HG02981 (cell line): ENCODE measurements at regions not wholly inside any gene's neighbourhood (a gene's known extent, or its start where the extent isn't known, plus 50 kb on each side); places are given as distances from the start of the nearest gene placed in this dataset.

Experiments
- ATAC-seq: cut with Tn5 transposase; IDR thresholded peaks from one replicate; pipeline ENCODE4 v1.9.1; 2021; ENCODE audit warnings: mild to moderate bottlenecking, moderate library complexity; ENCODE audit not compliant: unreplicated experiment

DNA sequence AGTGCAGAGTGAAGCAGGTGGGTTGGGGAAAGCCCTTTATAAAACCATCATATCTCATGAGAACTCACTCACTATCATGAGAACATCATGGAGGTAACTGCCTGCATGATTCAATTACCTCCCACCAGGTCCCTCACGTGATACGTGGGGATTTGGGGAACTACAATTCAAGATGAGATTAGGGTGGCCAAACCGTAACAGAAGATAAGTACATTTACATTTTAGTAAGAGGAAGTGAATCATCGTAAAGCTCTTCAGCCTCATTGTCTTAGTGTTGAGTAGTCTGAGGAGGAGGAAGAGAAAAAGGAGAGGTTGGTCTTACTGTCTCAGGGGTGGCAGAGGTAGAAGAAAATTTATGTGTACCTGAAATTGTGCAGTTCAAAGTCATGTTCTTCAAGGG, 1053.4 kb upstream of the ADGRL4 start:
- ATAC-seq: no peak

DNA sequence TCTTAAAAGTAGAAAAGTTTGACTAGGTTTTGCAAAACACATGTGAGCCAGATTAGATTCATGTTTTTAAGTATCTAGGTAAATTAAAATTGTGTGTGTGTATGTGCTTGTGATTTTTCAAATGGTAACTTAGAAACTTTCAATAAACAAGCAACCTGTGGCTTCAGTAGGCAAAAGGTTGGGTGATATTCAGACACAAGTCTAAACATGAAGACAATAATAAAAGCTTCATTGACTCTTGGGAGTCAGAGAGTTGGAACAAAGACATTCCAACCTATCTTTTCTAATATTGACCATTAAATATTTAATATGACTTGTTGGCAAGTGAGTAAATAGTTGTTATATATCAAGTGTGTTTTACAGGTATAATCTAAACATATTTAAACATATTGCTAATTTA, 1049.6 kb upstream of the ADGRL4 start:
- no peak for ATAC-seq

DNA sequence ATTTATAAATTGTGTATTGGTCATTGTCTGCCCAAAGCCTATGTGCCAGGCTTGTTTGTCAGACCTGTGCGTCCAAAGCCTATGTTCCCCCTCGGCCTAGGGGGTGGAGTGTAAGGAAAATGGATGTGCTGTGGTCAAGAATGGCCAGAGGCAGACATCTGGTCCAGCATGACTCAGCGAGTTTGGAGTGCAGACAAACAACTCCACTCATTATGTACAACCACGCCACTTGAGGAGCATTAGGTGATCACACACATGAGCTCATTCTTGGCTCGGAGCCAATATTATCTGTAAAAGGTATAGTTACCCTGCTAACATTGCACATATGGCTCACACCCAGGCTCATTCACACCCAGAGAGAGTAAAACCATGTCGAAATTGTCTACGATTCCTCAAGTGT, 1047.6 kb upstream of the ADGRL4 start:
- no peak for ATAC-seq

DNA sequence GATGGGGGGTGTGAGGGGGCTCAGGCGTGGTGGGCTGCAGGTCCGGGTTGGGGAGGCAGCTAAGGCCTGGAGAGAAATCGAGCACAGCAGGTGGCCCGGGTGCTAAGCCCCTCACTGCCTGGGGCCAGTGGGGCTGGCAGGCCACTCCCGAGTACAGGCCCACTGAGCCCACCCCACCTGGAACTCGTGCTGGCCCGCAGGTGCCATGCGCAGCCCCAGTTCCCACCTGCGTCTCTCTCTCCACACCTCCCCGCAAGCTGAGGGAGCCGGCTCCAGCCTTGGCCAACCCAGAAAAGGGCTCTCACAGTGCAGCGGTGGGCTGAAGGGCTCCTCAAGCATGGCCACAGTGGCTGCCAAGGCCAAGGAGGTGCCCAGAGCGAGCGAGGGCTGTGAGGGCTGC, 1047.1 kb upstream of the ADGRL4 start:
- ATAC-seq: no peak

DNA sequence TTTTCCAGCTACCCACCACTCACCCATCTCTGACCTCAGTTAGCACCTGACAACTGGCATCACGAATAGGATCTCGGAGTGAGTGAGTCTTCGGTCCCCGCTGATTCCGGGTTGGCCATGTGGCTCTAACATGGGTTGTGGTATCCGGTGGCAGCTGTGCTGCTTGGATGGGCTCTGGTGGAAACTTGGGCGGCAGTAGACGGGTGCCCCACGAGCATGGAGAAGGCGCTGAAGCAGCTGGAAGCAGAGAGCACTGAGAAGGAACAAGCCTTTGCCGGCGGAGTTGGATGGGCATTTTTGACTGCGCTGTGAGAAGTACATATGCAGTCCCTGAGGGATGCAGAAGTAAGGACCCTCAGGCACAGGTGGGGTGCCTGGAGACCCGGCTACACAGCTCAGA, 1044.0 kb upstream of the ADGRL4 start:
- ATAC-seq: no peak

DNA sequence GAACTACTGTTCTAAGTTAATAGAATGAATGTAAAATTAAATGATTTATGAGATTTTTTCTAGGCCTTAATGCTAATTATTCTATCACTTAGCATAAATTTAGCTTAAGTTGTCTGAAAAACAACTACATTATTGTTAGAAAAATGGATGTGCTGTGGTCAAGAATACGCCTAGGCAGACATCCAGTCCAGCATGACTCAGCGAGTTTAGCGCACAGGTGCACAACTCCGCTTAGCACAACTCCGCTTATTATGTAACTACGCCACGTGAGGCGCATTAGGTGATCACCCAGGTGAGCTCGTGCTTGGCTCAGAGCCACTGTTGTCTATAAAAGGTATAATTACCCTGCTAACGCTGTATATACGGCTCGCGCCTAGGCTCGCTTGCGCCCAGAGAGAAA, 1043.6 kb upstream of the ADGRL4 start:
- no peak for ATAC-seq

DNA sequence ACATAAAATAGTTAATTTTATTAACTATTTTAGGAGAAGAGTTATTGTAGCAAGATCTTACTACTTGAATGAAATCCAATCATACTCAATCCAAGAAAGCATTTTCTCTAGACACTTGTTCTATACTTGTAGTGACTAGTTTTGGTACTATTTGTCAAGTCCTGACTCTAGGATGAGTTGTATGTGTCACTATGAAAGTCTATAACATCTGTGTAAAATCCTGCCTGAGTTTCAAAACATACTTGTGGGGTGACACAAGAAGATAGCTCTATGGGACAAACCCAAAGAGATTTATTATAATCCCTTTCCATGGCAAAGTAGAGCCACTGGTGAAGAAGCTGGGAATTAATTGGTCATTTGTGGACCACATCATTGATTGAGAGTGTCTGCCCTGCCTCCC, 1042.2 kb upstream of the ADGRL4 start:
- no peak for ATAC-seq

DNA sequence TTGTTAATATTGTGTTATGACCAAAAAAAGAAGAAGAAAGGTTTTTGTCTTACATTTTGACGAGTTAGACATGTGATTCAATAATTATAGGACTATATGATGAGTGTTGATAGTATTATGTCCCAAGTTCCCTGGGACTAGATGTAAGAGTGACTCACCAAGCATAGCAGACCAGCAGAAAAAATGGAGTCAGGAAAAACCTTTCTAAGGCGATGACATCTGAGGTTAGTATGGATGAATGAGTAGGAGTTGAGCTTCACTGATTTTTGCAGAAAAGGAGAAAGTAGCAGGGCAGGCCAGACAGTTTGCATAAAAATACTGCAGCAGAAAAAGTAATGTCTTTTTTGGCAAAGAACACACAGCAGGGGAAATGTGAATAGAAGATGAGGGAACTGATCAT, 1041.3 kb upstream of the ADGRL4 start:
- ATAC-seq: no peak

DNA sequence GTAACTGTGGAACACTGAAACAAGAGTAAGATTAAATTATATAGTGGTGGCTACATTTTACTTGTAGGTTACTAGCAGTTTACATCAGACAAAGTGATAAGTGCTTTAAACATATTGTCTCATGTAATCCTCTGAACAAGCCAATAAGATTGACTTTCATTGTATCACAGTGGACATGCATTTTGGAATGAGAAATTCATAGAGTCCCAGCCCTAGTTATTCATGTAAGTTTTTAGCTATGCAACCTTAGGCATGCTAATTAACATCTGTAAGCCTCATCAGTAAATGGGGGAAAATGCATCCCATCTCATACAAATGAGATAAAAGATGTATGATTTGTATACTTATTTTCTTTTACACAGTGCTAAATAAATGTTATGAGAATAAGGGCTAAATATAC, 1038.1 kb upstream of the ADGRL4 start:
- ATAC-seq: no peak

DNA sequence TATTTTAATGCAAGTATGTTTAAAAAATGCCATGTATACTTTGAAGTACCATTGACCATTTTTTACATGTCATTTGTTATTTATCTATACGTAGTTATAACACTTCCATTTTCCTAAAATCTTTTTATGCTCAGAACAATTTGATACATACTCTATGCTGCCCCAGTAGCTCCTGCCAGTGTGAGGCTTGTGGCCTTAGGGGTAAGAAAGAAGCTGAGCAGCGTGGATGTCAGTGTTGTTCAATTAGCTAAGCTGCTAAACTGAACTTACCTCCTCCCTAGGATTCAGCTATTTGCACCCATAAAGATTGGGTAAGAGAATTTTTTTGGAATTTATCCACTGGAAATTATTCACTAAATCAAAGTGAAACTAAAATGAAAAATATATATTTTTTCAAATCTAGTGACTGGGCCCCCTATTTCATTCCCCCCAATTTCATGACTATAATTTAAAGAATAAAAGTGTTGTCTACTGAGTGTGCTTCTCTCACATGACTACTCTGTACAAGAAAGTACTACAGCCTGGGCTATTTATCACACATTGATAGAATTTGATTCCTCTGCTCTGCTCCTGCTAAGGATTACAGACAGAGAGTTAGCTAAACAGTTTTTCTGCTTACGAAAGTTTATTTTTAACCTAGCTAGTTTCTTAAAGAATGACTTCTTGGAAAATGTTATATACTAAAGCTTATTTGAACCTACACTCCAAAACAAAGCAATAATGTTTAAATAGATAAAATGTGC, 1030.3 kb upstream of the ADGRL4 start:
- no peak for ATAC-seq

DNA sequence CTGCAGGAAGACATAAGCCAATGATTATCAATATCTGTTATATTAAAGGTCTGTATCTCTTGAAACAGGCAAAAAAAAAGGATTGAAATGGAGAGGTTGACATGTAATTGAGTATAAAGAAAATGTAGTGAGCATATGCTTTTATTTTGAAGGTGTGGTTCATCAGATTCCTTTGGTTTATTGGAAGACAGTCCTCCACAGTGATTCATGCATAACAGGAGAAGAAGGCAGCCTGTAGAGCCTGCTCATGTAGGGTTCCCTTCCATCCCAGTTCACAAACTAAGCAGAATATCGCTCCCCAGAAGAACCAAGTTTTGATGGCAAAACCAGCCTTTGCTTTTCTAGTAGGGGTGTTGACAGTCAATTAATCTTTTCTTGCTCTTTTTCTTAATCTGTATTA, 1016.8 kb upstream of the ADGRL4 start:
- no peak for ATAC-seq

DNA sequence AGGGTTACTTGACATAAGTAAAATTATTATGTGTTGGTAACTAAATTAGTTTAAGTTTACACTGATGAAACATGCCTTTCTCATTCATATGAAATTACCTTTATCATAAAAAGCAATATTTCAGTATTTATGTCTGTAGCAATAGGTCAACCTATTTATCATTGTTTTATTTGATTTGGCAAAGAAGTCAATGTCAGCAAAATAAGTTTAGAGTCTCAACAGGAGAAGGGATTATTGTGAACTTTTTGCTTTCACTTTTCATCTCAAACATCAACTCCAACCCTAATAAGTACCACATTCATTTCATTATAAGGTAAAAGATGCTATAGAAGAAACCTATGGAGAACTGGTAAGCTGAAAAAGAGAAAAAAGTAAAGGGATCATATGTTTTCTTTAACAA, 1015.4 kb upstream of the ADGRL4 start:
- ATAC-seq: no peak

DNA sequence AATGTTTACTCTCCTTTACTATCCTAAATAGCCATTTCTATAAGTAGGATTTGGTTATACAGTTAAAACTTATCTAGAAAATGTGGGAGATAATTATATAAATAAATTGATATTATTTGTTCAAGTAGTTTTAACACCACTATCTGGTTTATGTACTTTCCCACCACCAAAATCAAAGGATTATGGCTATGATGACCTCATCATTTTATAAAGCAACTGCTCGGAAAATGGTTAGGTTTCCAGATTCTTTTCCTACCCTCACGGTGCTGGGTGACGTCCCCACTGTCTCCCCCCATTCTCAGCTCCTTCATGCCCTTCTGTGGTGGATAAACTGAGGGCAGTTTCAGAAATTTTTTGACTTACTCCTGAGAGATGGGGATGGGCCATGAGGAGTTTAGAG, 1011.8 kb upstream of the ADGRL4 start:
- ATAC-seq: no peak

DNA sequence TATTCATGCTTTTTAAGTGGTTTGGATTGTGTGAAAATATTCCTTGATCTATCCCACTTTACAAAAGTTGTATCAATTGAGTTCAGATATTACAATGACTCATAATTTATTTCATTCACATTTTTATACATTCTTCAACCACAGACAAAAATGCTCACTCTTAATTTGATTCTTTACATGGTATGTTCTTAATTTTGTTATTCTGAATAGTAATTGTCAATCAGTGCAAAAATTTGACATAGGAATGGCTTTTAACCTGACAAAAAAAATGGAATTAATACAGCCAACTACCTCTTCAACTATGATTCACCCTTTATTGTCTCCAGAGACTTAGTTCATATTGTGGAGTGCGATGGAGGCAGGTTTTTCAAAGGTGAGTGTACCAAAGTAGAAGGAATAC, 1002.4 kb upstream of the ADGRL4 start:
- no peak for ATAC-seq

DNA sequence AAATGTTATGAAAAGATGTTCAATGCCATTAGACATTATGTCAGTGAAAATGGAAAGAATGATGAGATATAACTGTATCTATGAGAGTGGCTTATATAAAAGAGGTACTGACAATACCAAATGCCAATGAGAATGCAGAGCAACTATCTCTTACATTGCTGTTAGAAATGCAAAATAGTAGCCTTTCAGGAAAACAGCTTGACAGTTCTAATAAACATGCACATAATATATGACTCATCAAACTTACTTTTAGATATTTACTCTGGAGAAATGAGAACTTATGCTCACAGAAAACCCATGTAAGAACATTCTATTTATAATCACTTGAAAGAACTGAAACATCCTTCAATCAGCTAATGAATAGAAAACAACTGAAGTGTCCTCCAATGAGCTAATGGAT, 996.7 kb upstream of the ADGRL4 start:
- no peak for ATAC-seq

DNA sequence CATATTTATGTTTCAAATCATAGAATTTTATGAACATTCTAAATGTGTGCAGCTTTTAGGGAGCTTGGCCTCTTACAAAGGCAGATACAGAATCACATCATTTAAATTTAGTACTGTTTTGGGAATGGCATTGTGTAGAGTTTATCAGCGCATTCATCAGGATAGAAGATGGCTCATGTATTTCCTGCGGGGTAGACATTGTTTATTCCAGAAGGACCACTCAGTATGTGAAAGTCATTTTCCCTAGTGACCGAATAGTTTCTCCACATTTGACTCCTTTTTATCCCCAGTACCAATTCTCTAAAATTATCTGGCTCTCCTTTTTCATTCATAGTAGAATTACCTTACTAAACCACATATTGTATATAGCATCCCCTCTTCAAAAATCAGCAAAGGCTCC, 981.9 kb upstream of the ADGRL4 start:
- ATAC-seq: no peak

DNA sequence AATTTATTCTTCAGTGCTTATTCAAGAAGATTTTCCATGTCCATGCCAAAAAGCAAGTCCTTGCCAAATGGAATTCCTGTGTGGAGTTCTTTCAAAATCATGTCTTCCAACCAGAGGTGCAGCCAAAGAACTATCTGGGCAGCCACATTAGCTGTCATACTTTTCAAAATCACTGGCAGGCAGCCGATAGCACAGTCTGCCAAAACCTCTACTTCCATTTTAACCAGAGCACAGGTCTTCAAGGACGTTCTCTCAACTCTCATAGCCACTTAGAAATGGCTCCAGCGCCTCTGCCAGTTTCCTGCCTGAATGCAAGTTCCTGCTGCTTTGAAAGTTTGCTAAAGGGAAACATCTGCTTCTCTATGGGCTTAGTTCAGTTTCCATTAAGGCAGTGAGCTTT, 975.7 kb upstream of the ADGRL4 start:
- ATAC-seq: no peak

DNA sequence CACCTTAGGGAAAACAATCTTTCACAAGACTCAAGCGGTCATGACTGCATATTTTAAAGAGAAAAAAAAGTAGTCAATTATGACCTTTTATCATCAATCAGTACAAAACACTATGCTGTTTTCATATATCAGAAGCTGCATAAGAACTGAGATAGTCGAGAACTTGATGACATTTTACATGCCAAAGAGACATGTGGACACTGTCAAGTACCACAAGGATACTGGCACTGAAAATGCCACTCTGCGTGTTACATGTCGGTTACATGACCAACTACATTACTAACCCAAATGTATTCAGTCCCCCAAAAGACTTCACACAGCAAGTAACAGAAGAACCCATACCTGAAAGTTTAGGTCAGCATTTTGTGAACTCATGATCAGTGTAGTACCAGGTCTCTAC, 975.0 kb upstream of the ADGRL4 start:
- no peak for ATAC-seq

DNA sequence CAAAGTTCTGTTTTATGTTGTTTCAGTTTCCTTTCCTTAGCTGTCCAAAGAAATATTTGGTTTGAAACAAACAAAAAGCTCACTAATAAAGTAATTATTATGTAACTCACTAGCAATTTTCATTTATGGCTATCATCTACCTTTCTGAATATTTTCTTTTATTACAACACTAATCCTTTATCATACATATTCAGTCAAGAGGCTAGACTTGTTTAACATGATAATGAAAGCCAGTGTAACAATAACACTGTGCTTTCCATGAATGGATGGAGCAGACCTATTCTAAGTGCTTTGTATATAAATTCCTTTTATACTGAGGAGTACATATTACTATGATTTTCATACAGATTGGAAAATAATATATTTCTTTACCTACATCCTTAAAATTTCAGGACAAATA, 972.8 kb upstream of the ADGRL4 start:
- no peak for ATAC-seq

DNA sequence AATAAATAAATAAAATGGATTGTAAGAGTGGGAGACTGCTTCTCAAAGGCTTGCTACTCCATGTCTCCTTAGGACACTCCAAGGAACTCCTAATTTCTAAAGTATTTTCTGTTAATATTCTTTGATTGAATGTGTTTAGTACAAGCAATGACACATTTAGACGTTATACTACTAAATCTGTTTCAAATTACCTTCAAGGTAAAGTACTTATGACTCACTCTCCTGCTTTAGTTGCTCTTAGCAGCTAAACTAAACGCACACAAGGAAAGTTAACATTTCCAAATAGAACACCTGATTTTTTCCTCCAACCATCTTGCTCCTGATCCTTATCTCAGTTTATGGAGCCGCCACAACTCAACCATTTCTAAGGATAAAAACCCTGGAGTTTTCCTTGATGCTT, 969.8 kb upstream of the ADGRL4 start:
- ATAC-seq: no peak

DNA sequence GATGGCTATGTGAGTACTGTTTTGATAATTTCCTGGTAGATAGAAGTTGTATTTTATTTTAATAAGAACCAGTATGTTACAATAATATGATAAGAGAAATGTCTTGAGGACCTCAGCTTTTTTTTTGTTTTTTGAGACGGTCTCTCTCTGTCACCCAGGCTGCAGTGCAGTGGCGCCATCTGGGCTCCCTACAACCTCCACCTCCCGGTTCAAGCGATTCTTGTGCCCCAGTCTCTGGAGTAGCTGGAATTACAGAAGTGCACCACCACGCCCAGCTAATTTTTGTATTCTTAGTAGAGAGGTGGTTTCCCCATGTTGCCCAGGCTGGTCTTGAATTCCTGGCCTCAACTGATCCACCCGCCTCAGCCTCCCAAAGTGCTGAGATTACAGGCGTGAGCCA, 968.1 kb upstream of the ADGRL4 start:
- no peak for ATAC-seq

DNA sequence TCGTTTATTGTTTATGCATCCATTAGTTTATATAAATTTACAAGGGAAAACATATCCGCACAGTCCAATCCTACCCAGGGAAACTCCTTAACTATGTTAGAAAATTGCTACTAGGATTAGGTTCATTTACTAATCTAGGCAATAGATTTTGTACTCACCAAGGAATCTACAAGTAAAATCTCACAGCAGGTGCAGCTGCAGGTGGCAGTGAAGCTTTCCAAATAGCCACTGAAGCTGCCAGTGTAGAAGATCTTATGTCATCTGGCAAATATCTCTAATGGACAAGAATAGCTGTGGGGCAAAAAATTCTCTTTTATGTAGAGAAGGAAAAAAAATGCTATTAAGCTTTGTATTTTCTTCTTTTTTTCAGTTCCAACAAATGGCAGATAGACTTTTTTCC, 963.4 kb upstream of the ADGRL4 start:
- no peak for ATAC-seq

DNA sequence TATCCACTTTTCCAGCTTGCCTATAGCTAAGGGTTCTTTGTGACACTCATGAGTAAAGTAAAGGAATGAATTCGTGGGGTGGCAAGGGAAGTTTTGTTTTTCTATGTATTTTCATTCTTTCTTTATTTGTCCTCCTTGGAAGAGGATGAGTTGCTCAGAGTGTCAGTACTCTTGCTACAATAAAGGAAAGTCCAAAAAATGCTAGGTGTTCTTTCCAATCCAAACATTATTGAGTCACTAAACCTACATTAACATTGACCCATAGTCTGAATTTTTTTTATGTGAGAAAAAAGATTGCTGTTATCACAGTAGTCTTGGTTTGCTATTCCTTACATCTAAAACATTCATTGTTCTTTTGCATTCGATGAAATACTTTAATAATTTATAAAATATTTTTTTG, 959.9 kb upstream of the ADGRL4 start:
- ATAC-seq: no peak

DNA sequence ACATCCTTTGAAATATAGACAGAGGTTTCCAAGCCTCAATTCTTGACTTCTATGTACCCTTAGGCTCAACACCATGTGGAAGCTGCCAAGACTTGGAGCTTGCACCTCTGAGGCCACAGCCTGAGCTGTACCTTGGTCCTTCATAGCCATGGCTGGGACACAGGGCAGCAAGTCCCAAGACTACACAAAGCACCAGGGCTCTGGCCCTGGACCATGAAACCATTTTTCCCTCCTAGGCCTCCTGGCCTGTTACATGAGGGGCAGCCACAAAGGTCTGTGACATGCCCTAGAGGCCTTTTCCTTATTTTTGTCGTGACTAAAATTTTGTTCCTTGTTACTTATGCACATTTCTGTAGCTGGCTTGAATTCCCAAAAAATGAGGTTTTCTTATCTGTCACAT, 953.1 kb upstream of the ADGRL4 start:
- ATAC-seq: no peak
